GM23248 (cell line): ENCODE measurements at regions not wholly inside any gene's neighbourhood (a gene's known extent, or its start where the extent isn't known, plus 50 kb on each side); places are given as distances from the start of the nearest gene placed in this dataset.

Experiments
- DNase-seq: peaks from one replicate; pipeline ENCODE4 v3.0.0-alpha.2; 2015
- H2AFZ ChIP-seq: fragments of 200-600 bp; sonication (generic); 2 replicates; pipeline ENCODE4 v1.6.1; 2016; ENCODE audit warnings: antibody characterized with exemption
- H3F3A ChIP-seq: fragments of 200-600 bp; sonication (generic); 2 replicates; pipeline ENCODE4 v1.6.1; 2016; ENCODE audit warnings: mild to moderate bottlenecking, antibody characterized with exemption, mixed run types; ENCODE audit not compliant: insufficient read depth
- H3K27ac ChIP-seq: fragments of 200-600 bp; sonication (generic); 2 replicates; pipeline ENCODE4 v1.5.1; 2016; ENCODE audit warnings: mild to moderate bottlenecking
- H3K27me3 ChIP-seq: fragments of 200-600 bp; sonication (generic); replicated peaks from 2 replicates; pipeline ENCODE4 v1.6.1; 2016; ENCODE audit warnings: mild to moderate bottlenecking; ENCODE audit not compliant: insufficient read depth
- H3K36me3 ChIP-seq: fragments of 200-600 bp; sonication (generic); 2 replicates; pipeline ENCODE4 v1.6.1; 2016; ENCODE audit warnings: low read depth, mild to moderate bottlenecking
- H3K4me1 ChIP-seq: fragments of 200-600 bp; sonication (generic); 2 replicates; pipeline ENCODE4 v1.6.1; 2016; ENCODE audit warnings: mild to moderate bottlenecking; ENCODE audit not compliant: insufficient read depth
- H3K4me2 ChIP-seq: fragments of 200-600 bp; sonication (generic); one replicate; pipeline ENCODE4 v1.6.1; 2016; ENCODE audit warnings: mild to moderate bottlenecking; ENCODE audit not compliant: unreplicated experiment
- H3K4me3 ChIP-seq: fragments of 200-600 bp; sonication (generic); 2 replicates; pipeline ENCODE4 v1.5.1; 2016; ENCODE audit warnings: mild to moderate bottlenecking
- H3K79me2 ChIP-seq: fragments of 200-600 bp; sonication (generic); 2 replicates; pipeline ENCODE4 v1.6.1; 2016; ENCODE audit warnings: mild to moderate bottlenecking; ENCODE audit not compliant: insufficient read depth
- H3K9ac ChIP-seq: fragments of 200-600 bp; sonication (generic); 2 replicates; pipeline ENCODE4 v1.6.1; 2016; ENCODE audit warnings: mild to moderate bottlenecking
- H3K9me2 ChIP-seq: fragments of 200-600 bp; sonication (generic); 2 replicates; pipeline ENCODE4 v1.6.1; 2016; ENCODE audit warnings: mixed run types, mild to moderate bottlenecking, moderate library complexity; ENCODE audit not compliant: insufficient read depth
- H3K9me3 ChIP-seq: fragments of 200-600 bp; sonication (generic); one replicate; pipeline ENCODE4 v1.6.1; 2017; ENCODE audit warnings: low read depth
- H4K20me1 ChIP-seq: fragments of 200-600 bp; sonication (generic); 2 replicates; pipeline ENCODE4 v1.6.0; 2016; ENCODE audit not compliant: insufficient read depth
- EZH2 ChIP-seq: fragments of 200-600 bp; sonication (generic); IDR thresholded peaks from 2 replicates; pipeline ENCODE4 v1.6.1; 2018; ENCODE audit warnings: antibody characterized with exemption, mild to moderate bottlenecking; ENCODE audit not compliant: insufficient read depth, poor library complexity, severe bottlenecking
- EZH2phosphoT487 ChIP-seq: fragments of 200-600 bp; sonication (generic); IDR thresholded peaks from 2 replicates; pipeline ENCODE4 v1.6.1; 2018; ENCODE audit warnings: antibody characterized with exemption, moderate library complexity, mild to moderate bottlenecking, low read depth; ENCODE audit not compliant: insufficient read depth
- WGBS, 2 experiments: methylation state at CpG; one replicate each; pipeline ENCODE4 v1.1.6; 2015 to 2017; ENCODE audit warnings: low lambda C conversion rate in 2 of 2, low coverage in 1 of 2; ENCODE audit errors: missing lambda C conversion rate in 2 of 2; 5-methylcytosine and 5-hydroxymethylcytosine counted together
- in situ Hi-C: fragments of 300-500 bp; cut with MboI; formaldehyde crosslinking; loops from 2 replicates; pipeline ENCODE4 v1.15.0; 2020

DNA sequence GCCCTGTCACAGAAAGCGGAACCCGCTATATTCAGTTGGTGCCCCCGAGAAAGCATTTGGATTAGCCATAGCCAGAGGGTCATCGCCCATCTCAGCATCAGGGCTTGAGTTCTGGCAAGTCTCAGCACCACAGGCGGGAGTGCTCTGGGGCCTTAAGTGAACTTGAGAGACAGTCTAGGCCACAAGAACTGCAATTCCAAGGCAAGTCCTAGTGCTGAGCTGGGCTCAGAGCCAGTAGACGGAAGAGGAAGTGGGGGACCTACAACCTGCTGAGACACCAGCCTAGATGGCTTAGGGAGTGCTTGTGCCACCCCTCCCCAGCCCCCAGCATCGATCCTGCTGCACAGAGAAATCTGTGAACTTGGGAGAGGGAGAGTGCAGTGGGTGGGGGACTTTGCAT lies 594.9 kb downstream of the CCDC171 start:
- DNase-seq, result no peak
- Histone ChIP-seq H3K4me1 (no peaks in the 10 kb centered on the region), H3K27ac (no peak overlapping the region), H3K9ac (no peak overlapping the region), H3K27me3 (no peaks in the 10 kb centered on the region), H3K79me2 (no peaks in the 10 kb centered on the region), H3K4me2 (no peak overlapping the region), H3F3A (no peaks in the 10 kb centered on the region), H3K4me3 (no peak overlapping the region), H3K9me2 (no peaks in the 10 kb centered on the region), H3K36me3 (no peaks in the 10 kb centered on the region), H4K20me1 (no peaks in the 10 kb centered on the region), H3K9me3 (no peaks in the 10 kb centered on the region), H2AFZ (no peak overlapping the region)
- in situ Hi-C loops, result no loop called here
- WGBS, 2 experiments, result 84 to 87% methylated on average over 7 of the region's 7 CpGs
- TF ChIP-seq EZH2phosphoT487 (no peak), EZH2 (no peak)

DNA sequence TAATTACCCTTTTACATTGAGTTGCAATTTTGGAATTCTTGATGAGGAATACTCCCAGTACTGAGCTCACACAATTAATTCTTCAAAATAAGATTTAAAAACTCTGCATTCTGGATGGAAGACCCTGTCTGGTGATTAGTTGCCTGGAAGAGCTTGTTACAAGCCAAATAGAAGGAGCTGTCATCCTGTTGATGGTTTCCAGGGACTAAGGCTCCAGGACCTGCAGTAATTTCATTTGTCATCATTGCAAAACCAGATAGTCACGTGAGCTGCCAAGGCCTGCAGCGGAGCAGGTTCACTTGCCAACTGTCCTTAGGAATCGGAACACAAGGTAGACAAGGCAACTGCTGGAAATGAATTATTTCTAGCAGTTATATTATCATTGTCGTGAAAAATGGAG lies 597.7 kb downstream of the CCDC171 start:
- in situ Hi-C loops, result no loop called here
- no peak for DNase-seq
- WGBS, 2 experiments, result 30 to 39% methylated on average over 4 of the region's 4 CpGs

DNA sequence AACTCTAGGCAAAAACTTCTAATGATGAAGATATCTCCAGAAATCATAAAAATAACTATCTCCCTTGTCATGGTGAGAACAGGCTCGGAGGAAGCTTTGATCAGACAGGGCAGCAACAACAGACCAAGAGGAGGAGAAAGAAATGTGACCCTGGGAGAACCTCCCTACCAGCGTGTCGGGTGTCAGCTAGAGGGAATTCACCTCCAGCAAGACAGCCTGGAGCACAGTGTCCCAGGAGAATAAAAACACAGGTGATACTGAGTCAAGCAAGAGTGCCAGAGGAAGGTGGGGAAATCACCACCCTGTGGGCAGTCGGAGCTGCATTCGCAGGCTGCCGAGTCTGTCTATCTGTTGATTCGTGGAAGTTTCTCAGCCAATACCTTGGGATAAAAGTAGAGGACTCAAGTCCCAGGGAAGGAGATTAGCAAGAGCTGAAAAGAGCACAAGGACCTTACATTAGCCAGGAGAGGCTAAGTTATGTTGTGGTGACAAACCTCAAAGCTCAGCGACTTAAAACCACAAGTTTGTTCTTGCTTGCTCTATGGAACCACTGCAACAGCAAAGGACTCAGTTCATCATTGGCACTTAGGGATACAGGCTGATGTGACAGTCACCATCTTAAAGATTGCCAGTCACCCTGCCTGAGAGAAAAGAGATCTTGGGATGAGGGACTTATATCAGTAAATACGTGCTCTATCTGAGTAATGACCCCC lies 598.3 kb downstream of the CCDC171 start:
- Histone ChIP-seq H3K9ac (no peak overlapping the region), H3K36me3 (no peaks in the 10 kb centered on the region), H2AFZ (no peak overlapping the region), H4K20me1 (no peaks in the 10 kb centered on the region), H3K27ac (no peak overlapping the region), H3K4me1 (no peaks in the 10 kb centered on the region), H3K9me3 (no peaks in the 10 kb centered on the region), H3K9me2 (no peaks in the 10 kb centered on the region), H3K4me3 (no peak overlapping the region), H3K27me3 (no peaks in the 10 kb centered on the region; the same call in 1 of the 2 replicates), H3F3A (no peaks in the 10 kb centered on the region), H3K79me2 (no peaks in the 10 kb centered on the region), H3K4me2 (no peak overlapping the region)
- DNase-seq, result no peak
- no peak for TF ChIP-seq EZH2
- TF ChIP-seq EZH2phosphoT487, result no peak
- WGBS, 2 experiments, result 71% methylated on average over 9 of the region's 9 CpGs
- in situ Hi-C loops, result no loop called here

More for the DNA sequence above, 597.7 kb downstream of the CCDC171 start:
- H3K79me2 ChIP-seq, result no peaks in the 10 kb centered on the region
- no peak overlapping the region for H3K4me3 ChIP-seq
- no peak for TF ChIP-seq EZH2phosphoT487
- no peak for TF ChIP-seq EZH2
- H3K9me2 ChIP-seq, result no peaks in the 10 kb centered on the region
- no peaks in the 10 kb centered on the region for H3F3A ChIP-seq
- no peak overlapping the region for H2AFZ ChIP-seq
- no peaks in the 10 kb centered on the region for H4K20me1 ChIP-seq
- no peak overlapping the region for H3K4me2 ChIP-seq
- no peaks in the 10 kb centered on the region for H3K36me3 ChIP-seq
- H3K4me1 ChIP-seq, result no peaks in the 10 kb centered on the region
- H3K27me3 ChIP-seq, result no peaks in the 10 kb centered on the region; the same call in 1 of the 2 replicates
- H3K9ac ChIP-seq, result no peak overlapping the region
- no peak overlapping the region for H3K27ac ChIP-seq
- H3K9me3 ChIP-seq, result no peaks in the 10 kb centered on the region

DNA sequence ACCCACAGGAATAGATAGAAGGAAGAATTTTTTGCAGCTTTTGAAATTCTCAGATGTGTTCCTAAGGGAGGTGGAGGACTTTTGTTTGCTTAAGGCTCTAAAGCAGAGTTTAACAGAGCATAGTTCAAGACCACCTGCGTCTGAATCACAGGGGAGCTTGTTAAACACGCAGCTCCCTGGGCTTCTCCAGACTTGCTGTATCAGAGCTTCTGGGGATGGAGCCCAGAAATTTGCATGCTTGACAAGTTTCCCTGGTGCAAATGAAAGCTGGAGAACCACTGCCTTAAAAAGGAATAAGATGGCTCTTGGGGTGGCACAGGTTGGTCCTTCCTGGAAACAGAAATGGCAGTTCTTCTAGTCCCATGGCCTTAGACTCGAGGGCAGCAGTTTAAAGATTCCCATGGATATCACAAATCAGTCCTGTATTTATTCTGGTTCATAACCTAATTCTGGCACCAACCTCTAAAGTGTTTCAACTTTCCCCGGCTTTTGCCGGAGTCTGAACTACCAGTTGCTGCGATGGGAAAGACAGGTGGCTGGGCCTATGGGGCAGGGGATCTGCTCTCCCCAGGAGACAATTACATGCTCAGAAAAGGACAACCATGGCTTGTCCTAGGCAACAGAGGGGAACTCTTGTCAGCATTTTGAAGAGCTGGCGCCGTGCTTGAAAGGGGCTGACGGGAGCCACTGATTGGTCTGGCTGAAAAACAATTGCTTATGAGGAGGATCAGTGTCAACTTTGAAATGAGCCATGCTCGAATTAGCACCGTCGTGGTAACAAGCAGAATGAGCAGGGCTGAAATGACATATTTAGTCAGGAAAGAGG lies 599.6 kb downstream of the CCDC171 start:
- no peak overlapping the region for H3K4me3 ChIP-seq
- in situ Hi-C loops, result no loop called here
- H3K9me3 ChIP-seq, result no peaks in the 10 kb centered on the region
- H2AFZ ChIP-seq, result no peak overlapping the region
- H3K9ac ChIP-seq, result no peak overlapping the region
- no peaks in the 10 kb centered on the region; the same call in 1 of the 2 replicates for H3K27me3 ChIP-seq
- 84 to 88% methylated on average over 12 of the region's 12 CpGs for WGBS, 2 experiments
- no peaks in the 10 kb centered on the region for H3F3A ChIP-seq
- H3K4me2 ChIP-seq, result no peak overlapping the region
- H3K27ac ChIP-seq, result no peak overlapping the region
- no peaks in the 10 kb centered on the region for H3K4me1 ChIP-seq
- no peak for TF ChIP-seq EZH2phosphoT487
- TF ChIP-seq EZH2, result no peak
- no peaks in the 10 kb centered on the region for H3K79me2 ChIP-seq
- no peak for DNase-seq
- no peaks in the 10 kb centered on the region for H4K20me1 ChIP-seq
- H3K9me2 ChIP-seq, result no peaks in the 10 kb centered on the region
- no peaks in the 10 kb centered on the region for H3K36me3 ChIP-seq
